B cell (primary cell): ENCODE measurements at regions not wholly inside any gene's neighbourhood (a gene's known extent, or its start where the extent isn't known, plus 50 kb on each side); places are given as distances from the start of the nearest gene placed in this dataset.

Experiments used
- ATAC-seq: fragments of 200-7000 bp; cut with Tn5 transposase; one replicate; pipeline ENCODE4 v1.10.0; 2021; ENCODE audit warnings: low read depth, mild to moderate bottlenecking, moderate number of reproducible peaks, moderate library complexity
- CTCF ChIA-PET: fragments of 350-600 bp; sonication (Branson Sonifier 250); formaldehyde crosslinking; loops from one replicate; lab custom pipeline; 2021; ENCODE audit warnings: antibody characterized with exemption, inconsistent platforms; lab: Charles Lee
- POLR2A ChIA-PET: fragments of 350-600 bp; sonication (Branson Sonifier 250); formaldehyde crosslinking; loops from one replicate; lab custom pipeline; 2021; ENCODE audit warnings: antibody characterized with exemption; lab: Charles Lee
- DNase-seq: peaks from one replicate; pipeline ENCODE4 v3.0.0; 2013
- H2AFZ ChIP-seq: 2 replicates; pipeline ENCODE4 v1.6.1; 2012; ENCODE audit warnings: mild to moderate bottlenecking, low read depth, low read length; ENCODE audit not compliant: insufficient read depth, poor library complexity, severe bottlenecking
- H3K27ac ChIP-seq, 2 donors: 1 replicate in 1 of 2; 2 replicates in 1 of 2; pipeline ENCODE4 v1.5.1; 2012 to 2013; ENCODE audit warnings: low read length in 2 of 2, mild to moderate bottlenecking in 2 of 2, moderate library complexity in 1 of 2
- H3K27me3 ChIP-seq, 4 experiments: fragments of 200-600 bp in 1 of 4; sonication (generic) in 1 of 4; replicated peaks in 1 of 4; 1 replicate in 2 of 4; 2 replicates in 2 of 4; pipeline versions ENCODE4 v1.6.1 to v1.7.0; 2013 to 2016; ENCODE audit warnings: low read length in 3 of 4, mild to moderate bottlenecking in 2 of 4, mixed read lengths in 1 of 4, moderate library complexity in 1 of 4; ENCODE audit not compliant: insufficient read depth in 4 of 4, control insufficient read depth in 3 of 4; ENCODE audit errors: control extremely low read depth in 1 of 4
- H3K36me3 ChIP-seq, 2 experiments: replicated peaks in 1 of 2; 1 replicate in 1 of 2; 2 replicates in 1 of 2; pipeline versions ENCODE4 v1.6.1 to v1.7.1; 2013; ENCODE audit warnings: low read length in 1 of 2; ENCODE audit not compliant: insufficient read depth in 2 of 2, control insufficient read depth in 1 of 2; ENCODE audit errors: control extremely low read depth in 1 of 2, extremely low read depth in 1 of 2
- H3K4me1 ChIP-seq, 2 donors: fragments of 200-600 bp in 1 of 2; sonication (generic) in 1 of 2; 1 replicate in 1 of 2; 2 replicates in 1 of 2; pipeline versions ENCODE4 v1.5.1 to v1.6.1; 2013 to 2017; ENCODE audit warnings: low read length in 2 of 2; ENCODE audit not compliant: control insufficient read depth in 2 of 2, insufficient read depth in 2 of 2
- H3K4me2 ChIP-seq: replicated peaks from 2 replicates; pipeline ENCODE3; 2012; ENCODE audit warnings: mild to moderate bottlenecking, low read depth, low read length; ENCODE audit not compliant: poor library complexity, severe bottlenecking
- H3K4me3 ChIP-seq, 5 experiments: fragments of 200-600 bp in 1 of 5; sonication (generic) in 1 of 5; 1 replicate in 3 of 5; 2 replicates in 2 of 5; pipeline versions ENCODE4 v1.5.1 to v1.7.0; 2011 to 2016; ENCODE audit warnings: low read length in 4 of 5, mild to moderate bottlenecking in 4 of 5, low read depth in 2 of 5, control low read depth in 1 of 5, moderate library complexity in 1 of 5; ENCODE audit not compliant: insufficient read depth in 1 of 5; ENCODE audit errors: control extremely low read depth in 1 of 5, extremely low read depth in 1 of 5
- H3K79me2 ChIP-seq: fragments of 200-600 bp; sonication (generic); one replicate; pipeline ENCODE4 v1.6.0; 2016; ENCODE audit warnings: low read length; ENCODE audit not compliant: control insufficient read depth, insufficient read depth
- H3K9ac ChIP-seq: fragments of 200-600 bp; sonication (generic); 2 replicates; pipeline ENCODE4 v1.6.1; 2017; ENCODE audit warnings: mild to moderate bottlenecking, low read length, moderate library complexity
- H3K9me3 ChIP-seq, 3 donors: one replicate each; pipeline versions ENCODE4 v1.6.1 to v1.7.1; 2013; ENCODE audit warnings: low read length in 2 of 3; ENCODE audit not compliant: control insufficient read depth in 2 of 3, insufficient read depth in 1 of 3; ENCODE audit errors: control extremely low read depth in 1 of 3
- H4K20me1 ChIP-seq: 2 replicates; pipeline ENCODE4 v1.6.0; 2012; ENCODE audit warnings: mild to moderate bottlenecking, low read length; ENCODE audit not compliant: insufficient read depth, control insufficient read depth, poor library complexity, severe bottlenecking
- H3K27ac Mint-ChIP-seq: one replicate; pipeline ENCODE4 v1.8.0; 2021; ENCODE audit warnings: mixed read lengths
- H3K27me3 Mint-ChIP-seq: one replicate; pipeline ENCODE4 v1.8.0; 2021; ENCODE audit warnings: mixed read lengths
- H3K4me1 Mint-ChIP-seq: one replicate; pipeline ENCODE4 v1.8.0; 2021; ENCODE audit warnings: mixed read lengths
- H3K4me3 Mint-ChIP-seq: one replicate; pipeline ENCODE4 v1.8.0; 2021; ENCODE audit warnings: mixed read lengths
- H3K9me3 Mint-ChIP-seq: one replicate; pipeline ENCODE4 v1.8.0; 2022; ENCODE audit warnings: mixed read lengths; ENCODE audit not compliant: insufficient read depth
- EZH2 ChIP-seq: IDR thresholded peaks from 2 replicates; pipeline ENCODE4 v1.6.1; 2012; ENCODE audit warnings: borderline replicate concordance, low read depth, mild to moderate bottlenecking, moderate library complexity, low read length; ENCODE audit not compliant: insufficient read depth, poor library complexity, severe bottlenecking
- WGBS: methylation state at CpG from one replicate; pipeline ENCODE4 v1.1.5; 2013; ENCODE audit warnings: missing lambda C conversion rate; ENCODE audit not compliant: insufficient coverage; 5-methylcytosine and 5-hydroxymethylcytosine counted together
- intact Hi-C: fragments of 100-400 bp; cut with micrococcal nuclease; formaldehyde crosslinking; loops from one replicate; pipeline ENCODE4 v1.10.0; 2022
- TF ChIP-seq, protein P1 (sequence below): fragments of 200-600 bp; IDR thresholded peaks from one replicate; pipeline ENCODE4 v1.8.0; 2022; ENCODE audit warnings: antibody characterized with exemption, mild to moderate bottlenecking

- Histone ChIP-seq H3K4me2 (no peak overlapping the region), H3K36me3 (no peaks in the 10 kb centered on the region), H3K9me3 (no peaks in the 10 kb centered on the region), H4K20me1 (no peaks in the 10 kb centered on the region), H3K4me3 (no peak overlapping the region), H3K4me1 (peaks cover 0 to 5% of the 10 kb centered on the region in 2 donors), H3K27ac (no peak overlapping the region), H3K27me3 (no peaks in the 10 kb centered on the region), H2AFZ (no peak overlapping the region), H3K9ac (no peak overlapping the region), H3K79me2 (no peaks in the 10 kb centered on the region)
- Mint-ChIP-seq H3K27ac (no peak overlapping the region), H3K9me3 (peaks cover 2% of the 10 kb centered on the region), H3K27me3 (peaks cover 11% of the 10 kb centered on the region), H3K4me3 (no peak overlapping the region), H3K4me1 (peaks cover 7% of the 10 kb centered on the region)
- intact Hi-C loops: no loop called here
- no peak for DNase-seq
- ATAC-seq: no peak
- WGBS: 56% methylated on average over 1 of the region's 1 CpG
- TF ChIP-seq, protein P1, sequence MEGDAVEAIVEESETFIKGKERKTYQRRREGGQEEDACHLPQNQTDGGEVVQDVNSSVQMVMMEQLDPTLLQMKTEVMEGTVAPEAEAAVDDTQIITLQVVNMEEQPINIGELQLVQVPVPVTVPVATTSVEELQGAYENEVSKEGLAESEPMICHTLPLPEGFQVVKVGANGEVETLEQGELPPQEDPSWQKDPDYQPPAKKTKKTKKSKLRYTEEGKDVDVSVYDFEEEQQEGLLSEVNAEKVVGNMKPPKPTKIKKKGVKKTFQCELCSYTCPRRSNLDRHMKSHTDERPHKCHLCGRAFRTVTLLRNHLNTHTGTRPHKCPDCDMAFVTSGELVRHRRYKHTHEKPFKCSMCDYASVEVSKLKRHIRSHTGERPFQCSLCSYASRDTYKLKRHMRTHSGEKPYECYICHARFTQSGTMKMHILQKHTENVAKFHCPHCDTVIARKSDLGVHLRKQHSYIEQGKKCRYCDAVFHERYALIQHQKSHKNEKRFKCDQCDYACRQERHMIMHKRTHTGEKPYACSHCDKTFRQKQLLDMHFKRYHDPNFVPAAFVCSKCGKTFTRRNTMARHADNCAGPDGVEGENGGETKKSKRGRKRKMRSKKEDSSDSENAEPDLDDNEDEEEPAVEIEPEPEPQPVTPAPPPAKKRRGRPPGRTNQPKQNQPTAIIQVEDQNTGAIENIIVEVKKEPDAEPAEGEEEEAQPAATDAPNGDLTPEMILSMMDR: no peak
- TF ChIP-seq EZH2: no peak
- CTCF ChIA-PET: no interaction called here
- POLR2A ChIA-PET: no interaction called here
Observed at GRCh38 chr9:78133751-78134150, 102.1 kb upstream of the CEP78 start.

DNA sequence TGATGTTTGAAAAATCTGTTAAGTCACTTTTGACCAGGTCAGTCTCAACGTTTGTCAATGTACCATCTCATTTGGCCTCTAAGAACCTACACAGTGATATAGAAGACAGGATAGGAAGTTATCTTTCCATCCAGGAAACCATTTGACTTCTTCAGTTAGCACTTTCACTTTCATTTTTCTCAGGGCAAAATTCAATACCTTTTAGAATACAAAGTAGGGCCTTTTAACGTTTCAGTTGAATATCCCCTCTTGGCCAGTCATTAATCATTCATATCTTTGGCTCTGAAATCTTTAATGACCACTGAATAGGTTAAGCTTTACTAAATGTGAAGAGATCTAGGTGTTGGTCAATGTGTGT is 101.1 kb upstream of the GNAQ start:
- H3K9me3 ChIP-seq: no peaks in the 10 kb centered on the region
- DNase-seq (no peak), ATAC-seq (no peak)
- H3K27ac ChIP-seq: no peak overlapping the region
- peak overlapping the region; percentile 42 for H3K4me2 ChIP-seq
- no peak overlapping the region for H3K9ac ChIP-seq
- WGBS: no CpG with 5 or more reads among the region's 2 CpGs
- Mint-ChIP-seq H3K9me3 (peaks cover under 1% of the 10 kb centered on the region), H3K27ac (no peak overlapping the region), H3K4me3 (peak overlapping the region; percentile 66), H3K4me1 (peaks cover 7% of the 10 kb centered on the region), H3K27me3 (peaks cover 17% of the 10 kb centered on the region)
- peak overlapping the region; percentile 53 for H2AFZ ChIP-seq
- TF ChIP-seq EZH2: no peak
- TF ChIP-seq, protein P1: no peak
- H4K20me1 ChIP-seq: no peaks in the 10 kb centered on the region
- peak overlapping the region in 2 of 5 experiments; percentile 10 to 21 for H3K4me3 ChIP-seq
- ChIA-PET POLR2A (no interaction called here), CTCF (no interaction called here)
- H3K27me3 ChIP-seq: peaks cover 0 to 6% (median 2%) of the 10 kb centered on the region in 4 experiments
- intact Hi-C loops: no loop called here
- H3K4me1 ChIP-seq: peaks cover 0 to 5% of the 10 kb centered on the region in 2 donors
- H3K36me3 ChIP-seq: no peaks in the 10 kb centered on the region
- no peaks in the 10 kb centered on the region for H3K79me2 ChIP-seq
